OCI-M2 (cell line): ENCODE measurements at regions not wholly inside any gene's neighbourhood (a gene's known extent, or its start where the extent isn't known, plus 50 kb on each side); places are given as distances from the start of the nearest gene placed in this dataset.

Experiments
- DNase-seq: peaks from one replicate; lab custom pipeline; 2025; ENCODE audit not compliant: unreplicated experiment; lab: John Stamatoyannopoulos, UW

GRCh38 chr2:18503376-18504228 is 56.9 kb downstream of the RDH14 start:
- no peak for DNase-seq

- DNase-seq, result no peak
These were observed 58.3 kb downstream of the RDH14 start for GRCh38 chr2:18502142-18502541.

- DNase-seq, result no peak
These were observed 58.7 kb downstream of the RDH14 start for GRCh38 chr2:18501729-18502128.

- no peak for DNase-seq
These were observed 59.3 kb downstream of the RDH14 start for GRCh38 chr2:18501156-18501555.

- no peak for DNase-seq
These were observed 60.1 kb downstream of the RDH14 start for GRCh38 chr2:18500333-18500732.

GRCh38 chr2:18498531-18498930 is 61.9 kb downstream of the RDH14 start:
- DNase-seq, result no peak

- DNase-seq, result no peak
These were observed 63.9 kb downstream of the RDH14 start for GRCh38 chr2:18496516-18496915.

- no peak for DNase-seq
These were observed 65.4 kb downstream of the RDH14 start for GRCh38 chr2:18495058-18495457.

- no peak for DNase-seq
These were observed 67.7 kb downstream of the RDH14 start for GRCh38 chr2:18492721-18493120.

GRCh38 chr2:18491577-18491976 is 68.9 kb downstream of the RDH14 start:
- DNase-seq, result no peak

GRCh38 chr2:18490901-18491300 is 69.6 kb downstream of the RDH14 start:
- no peak for DNase-seq

- no peak for DNase-seq
These were observed 73.1 kb downstream of the RDH14 start for GRCh38 chr2:18487106-18487913.

GRCh38 chr2:18484625-18485024 is 75.8 kb downstream of the RDH14 start:
- no peak for DNase-seq

GRCh38 chr2:18483896-18484295 is 76.6 kb downstream of the RDH14 start:
- no peak for DNase-seq

GRCh38 chr2:18482666-18483065 is 77.8 kb downstream of the RDH14 start:
- DNase-seq, result no peak

- no peak for DNase-seq
These were observed 80.5 kb downstream of the RDH14 start for GRCh38 chr2:18479947-18480369.

GRCh38 chr2:18477293-18477692 is 83.2 kb downstream of the RDH14 start:
- no peak for DNase-seq

- DNase-seq, result no peak
These were observed 84.0 kb downstream of the RDH14 start for GRCh38 chr2:18476484-18476883.

- DNase-seq, result no peak
These were observed 84.6 kb downstream of the RDH14 start for GRCh38 chr2:18475884-18476283.

- DNase-seq, result no peak
These were observed 85.8 kb downstream of the RDH14 start for GRCh38 chr2:18474700-18475099.

GRCh38 chr2:18473241-18474181 is 86.9 kb downstream of the RDH14 start:
- DNase-seq, result no peak
